NCI-H82 (cell line): ENCODE measurements at regions not wholly inside any gene's neighbourhood (a gene's known extent, or its start where the extent isn't known, plus 50 kb on each side); places are given as distances from the start of the nearest gene placed in this dataset.
A peak's percentile ranks its signal among the peaks of the same experiment; 100 is the strongest.

Source experiments
- DNase-seq: peaks from one replicate; lab custom pipeline; 2025; lab: John Stamatoyannopoulos, UW

GRCh38 chr2:54360055-54360792, 95.9 kb upstream of the SPTBN1 start:
- DNase-seq = no peak

GRCh38 chr2:54364409-54364808, 91.7 kb upstream of the SPTBN1 start:
- DNase-seq = no peak

GRCh38 chr2:54365661-54366060, 90.5 kb upstream of the SPTBN1 start:
- DNase-seq = no peak

GRCh38 chr2:54366487-54367280, 89.4 kb upstream of the SPTBN1 start:
- DNase-seq = no peak

GRCh38 chr2:54370405-54371104, 85.6 kb upstream of the SPTBN1 start:
- no peak for DNase-seq

- DNase-seq = no peak
Observed at GRCh38 chr2:54371460-54372065, 84.6 kb upstream of the SPTBN1 start.

GRCh38 chr2:54372361-54372760, 83.8 kb upstream of the SPTBN1 start:
- DNase-seq = no peak

GRCh38 chr2:54373855-54374254, 82.3 kb upstream of the SPTBN1 start:
- DNase-seq = no peak

- no peak for DNase-seq
Observed at GRCh38 chr2:54374591-54375364, 81.3 kb upstream of the SPTBN1 start.

GRCh38 chr2:54377451-54377850, 78.7 kb upstream of the SPTBN1 start:
- DNase-seq = no peak

- peak; percentile 5 for DNase-seq
Observed at GRCh38 chr2:54377901-54378493, 78.1 kb upstream of the SPTBN1 start.

GRCh38 chr2:54380670-54381069, 75.5 kb upstream of the SPTBN1 start:
- DNase-seq = no peak

- DNase-seq = no peak
Observed at GRCh38 chr2:54381293-54381692, 74.8 kb upstream of the SPTBN1 start.

GRCh38 chr2:54382601-54383000, 73.5 kb upstream of the SPTBN1 start:
- no peak for DNase-seq

- DNase-seq = no peak
Observed at GRCh38 chr2:54384301-54385203, 71.6 kb upstream of the SPTBN1 start.

GRCh38 chr2:54385271-54385670, 70.9 kb upstream of the SPTBN1 start:
- no peak for DNase-seq

- DNase-seq = no peak
Observed at GRCh38 chr2:54386585-54386984, 69.5 kb upstream of the SPTBN1 start.

GRCh38 chr2:54387059-54387991, 68.8 kb upstream of the SPTBN1 start:
- DNase-seq = no peak

- no peak for DNase-seq
Observed at GRCh38 chr2:54388076-54388475, 68.1 kb upstream of the SPTBN1 start.
